ENCODE measurements at regions not wholly inside any gene's neighbourhood (a gene's known extent, or its start where the extent isn't known, plus 50 kb on each side); places are given as distances from the start of the nearest gene placed in this dataset.

DNA sequence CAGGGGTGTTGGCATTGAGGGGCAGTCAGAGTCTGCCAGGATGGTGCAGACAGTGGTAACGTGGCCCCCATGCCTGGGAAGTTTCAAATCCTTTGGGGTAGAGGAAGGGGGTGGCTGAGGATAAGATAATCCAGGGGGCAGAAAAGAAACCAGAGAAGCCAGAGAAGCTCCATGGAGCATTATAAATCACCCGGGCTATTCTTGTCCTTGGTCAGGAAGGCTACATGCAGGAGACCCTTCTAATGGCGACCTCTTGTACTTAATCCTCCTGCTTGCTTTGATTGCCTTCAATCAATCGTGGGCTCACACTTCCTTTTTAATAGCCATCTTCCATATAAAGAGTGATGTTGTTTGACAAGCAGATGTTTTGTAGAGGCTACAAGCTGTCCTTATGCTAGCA, 131.9 kb downstream of the MAF start:
- Histone ChIP-seq H3K9ac (ENCODE audit: insufficient read depth in 1 of 2, low read depth in 2 of 2, low read length in 2 of 2) (no peak overlapping the region), H3K4me3 (no peak overlapping the region), H3K9me1 (ENCODE audit: control insufficient read depth, insufficient read depth, low read length) (no peaks in the 10 kb centered on the region), H3K79me2 (ENCODE audit: control insufficient read depth, insufficient read depth, low read length) (no peaks in the 10 kb centered on the region), H4K20me1 (replicated peaks; ENCODE audit: control insufficient read depth, insufficient read depth, low read length) (no peaks in the 10 kb centered on the region), H3K36me3 (ENCODE audit: control insufficient read depth, insufficient read depth, low read length) (no peaks in the 10 kb centered on the region), H3K4me2 (ENCODE audit: insufficient read depth, low read length) (no peak overlapping the region), H3K4me1 (replicated peaks in 1 of 2; ENCODE audit: control insufficient read depth in 2 of 2, insufficient read depth in 2 of 2, low read length in 2 of 2) (no peaks in the 10 kb centered on the region), H2AFZ (ENCODE audit: low read depth, low read length) (no peak overlapping the region), H3K27ac (ENCODE audit: extremely low read depth, low read depth, low read length) (no peak overlapping the region), H3K9me3 (replicated peaks; ENCODE audit: control insufficient read depth, insufficient read depth, low read depth, low read length) (no peaks in the 10 kb centered on the region), H3K27me3 (ENCODE audit: control insufficient read depth in 2 of 2, insufficient read depth in 2 of 2, low read length in 2 of 2) (peaks cover 4 to 11% of the 10 kb centered on the region in 2 experiments; a peak in 2 of 5 replicates)
- intact Hi-C loops (cut with micrococcal nuclease) = no loop called here
- no peak for TF ChIP-seq NR4A1 (CRISPR knock-in tag; IDR thresholded peaks at IDR 0.05)
- TF ChIP-seq NR4A1 (tag; IDR thresholded peaks at IDR 0.05) = no peak
- no peak for TF ChIP-seq MAFK (IDR thresholded peaks at IDR 0.05; ENCODE audit: low read length)
- no peak for TF ChIP-seq SREBF1 (IDR thresholded peaks at IDR 0.05; ENCODE audit: borderline replicate concordance, low read depth, low read length)
- TF ChIP-seq, protein P1, sequence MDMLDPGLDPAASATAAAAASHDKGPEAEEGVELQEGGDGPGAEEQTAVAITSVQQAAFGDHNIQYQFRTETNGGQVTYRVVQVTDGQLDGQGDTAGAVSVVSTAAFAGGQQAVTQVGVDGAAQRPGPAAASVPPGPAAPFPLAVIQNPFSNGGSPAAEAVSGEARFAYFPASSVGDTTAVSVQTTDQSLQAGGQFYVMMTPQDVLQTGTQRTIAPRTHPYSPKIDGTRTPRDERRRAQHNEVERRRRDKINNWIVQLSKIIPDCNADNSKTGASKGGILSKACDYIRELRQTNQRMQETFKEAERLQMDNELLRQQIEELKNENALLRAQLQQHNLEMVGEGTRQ (CRISPR knock-in tag; IDR thresholded peaks at IDR 0.05) = no peak
- TF ChIP-seq, protein P2, sequence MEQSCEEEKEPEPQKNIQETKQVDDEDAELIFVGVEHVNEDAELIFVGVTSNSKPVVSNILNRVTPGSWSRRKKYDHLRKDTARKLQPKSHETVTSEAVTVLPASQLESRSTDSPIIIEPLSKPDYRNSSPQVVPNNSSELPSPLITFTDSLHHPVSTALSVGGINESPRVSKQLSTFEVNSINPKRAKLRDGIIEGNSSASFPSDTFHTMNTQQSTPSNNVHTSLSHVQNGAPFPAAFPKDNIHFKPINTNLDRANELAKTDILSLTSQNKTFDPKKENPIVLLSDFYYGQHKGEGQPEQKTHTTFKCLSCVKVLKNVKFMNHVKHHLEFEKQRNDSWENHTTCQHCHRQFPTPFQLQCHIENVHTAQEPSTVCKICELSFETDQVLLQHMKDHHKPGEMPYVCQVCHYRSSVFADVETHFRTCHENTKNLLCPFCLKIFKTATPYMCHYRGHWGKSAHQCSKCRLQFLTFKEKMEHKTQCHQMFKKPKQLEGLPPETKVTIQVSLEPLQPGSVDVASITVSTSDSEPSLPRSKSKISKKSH (CRISPR knock-in tag; IDR thresholded peaks at IDR 0.05) = no peak
- TF ChIP-seq ZNF121 (CRISPR knock-in tag; conservative IDR thresholded peaks at IDR 0.05) = no peak
- TF ChIP-seq, protein P3, sequence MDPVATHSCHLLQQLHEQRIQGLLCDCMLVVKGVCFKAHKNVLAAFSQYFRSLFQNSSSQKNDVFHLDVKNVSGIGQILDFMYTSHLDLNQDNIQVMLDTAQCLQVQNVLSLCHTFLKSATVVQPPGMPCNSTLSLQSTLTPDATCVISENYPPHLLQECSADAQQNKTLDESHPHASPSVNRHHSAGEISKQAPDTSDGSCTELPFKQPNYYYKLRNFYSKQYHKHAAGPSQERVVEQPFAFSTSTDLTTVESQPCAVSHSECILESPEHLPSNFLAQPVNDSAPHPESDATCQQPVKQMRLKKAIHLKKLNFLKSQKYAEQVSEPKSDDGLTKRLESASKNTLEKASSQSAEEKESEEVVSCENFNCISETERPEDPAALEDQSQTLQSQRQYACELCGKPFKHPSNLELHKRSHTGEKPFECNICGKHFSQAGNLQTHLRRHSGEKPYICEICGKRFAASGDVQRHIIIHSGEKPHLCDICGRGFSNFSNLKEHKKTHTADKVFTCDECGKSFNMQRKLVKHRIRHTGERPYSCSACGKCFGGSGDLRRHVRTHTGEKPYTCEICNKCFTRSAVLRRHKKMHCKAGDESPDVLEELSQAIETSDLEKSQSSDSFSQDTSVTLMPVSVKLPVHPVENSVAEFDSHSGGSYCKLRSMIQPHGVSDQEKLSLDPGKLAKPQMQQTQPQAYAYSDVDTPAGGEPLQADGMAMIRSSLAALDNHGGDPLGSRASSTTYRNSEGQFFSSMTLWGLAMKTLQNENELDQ (CRISPR knock-in tag; IDR thresholded peaks at IDR 0.05; ENCODE audit: borderline replicate concordance) = no peak
- TF ChIP-seq, protein P4, sequence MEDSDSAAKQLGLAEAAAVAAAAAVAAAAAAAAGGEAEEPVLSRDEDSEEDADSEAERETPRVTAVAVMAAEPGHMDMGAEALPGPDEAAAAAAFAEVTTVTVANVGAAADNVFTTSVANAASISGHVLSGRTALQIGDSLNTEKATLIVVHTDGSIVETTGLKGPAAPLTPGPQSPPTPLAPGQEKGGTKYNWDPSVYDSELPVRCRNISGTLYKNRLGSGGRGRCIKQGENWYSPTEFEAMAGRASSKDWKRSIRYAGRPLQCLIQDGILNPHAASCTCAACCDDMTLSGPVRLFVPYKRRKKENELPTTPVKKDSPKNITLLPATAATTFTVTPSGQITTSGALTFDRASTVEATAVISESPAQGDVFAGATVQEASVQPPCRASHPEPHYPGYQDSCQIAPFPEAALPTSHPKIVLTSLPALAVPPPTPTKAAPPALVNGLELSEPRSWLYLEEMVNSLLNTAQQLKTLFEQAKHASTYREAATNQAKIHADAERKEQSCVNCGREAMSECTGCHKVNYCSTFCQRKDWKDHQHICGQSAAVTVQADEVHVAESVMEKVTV (CRISPR knock-in tag; IDR thresholded peaks at IDR 0.05) = no peak
- CTCF ChIA-PET (ENCODE audit: low intra/inter-chr PET ratio) = no interaction called here
- ATAC-seq (no peak), FAIRE-seq (no peak), DNase-seq (ENCODE audit: extremely low read depth in 1 of 4, low spot score in 3 of 4) (no peak)
- in situ Hi-C loops (cut with MboI) = no loop called here
- POLR2A ChIA-PET = interaction anchor here (0.7 to 1.3 kb wide), 2 partner anchors 17 to 287 kb away, joined by 3 read pairs; no protein-coding TSS in a partner anchor
- WGBS (ENCODE audit: insufficient coverage, low coverage, missing lambda C conversion rate) = 3% methylated on average over 4 of the region's 4 CpGs
- BruUV-seq (replicated peaks) = no TSS peak
